ENCODE measurements at regions not wholly inside any gene's neighbourhood (a gene's known extent, or its start where the extent isn't known, plus 50 kb on each side); places are given as distances from the start of the nearest gene placed in this dataset.

DNA sequence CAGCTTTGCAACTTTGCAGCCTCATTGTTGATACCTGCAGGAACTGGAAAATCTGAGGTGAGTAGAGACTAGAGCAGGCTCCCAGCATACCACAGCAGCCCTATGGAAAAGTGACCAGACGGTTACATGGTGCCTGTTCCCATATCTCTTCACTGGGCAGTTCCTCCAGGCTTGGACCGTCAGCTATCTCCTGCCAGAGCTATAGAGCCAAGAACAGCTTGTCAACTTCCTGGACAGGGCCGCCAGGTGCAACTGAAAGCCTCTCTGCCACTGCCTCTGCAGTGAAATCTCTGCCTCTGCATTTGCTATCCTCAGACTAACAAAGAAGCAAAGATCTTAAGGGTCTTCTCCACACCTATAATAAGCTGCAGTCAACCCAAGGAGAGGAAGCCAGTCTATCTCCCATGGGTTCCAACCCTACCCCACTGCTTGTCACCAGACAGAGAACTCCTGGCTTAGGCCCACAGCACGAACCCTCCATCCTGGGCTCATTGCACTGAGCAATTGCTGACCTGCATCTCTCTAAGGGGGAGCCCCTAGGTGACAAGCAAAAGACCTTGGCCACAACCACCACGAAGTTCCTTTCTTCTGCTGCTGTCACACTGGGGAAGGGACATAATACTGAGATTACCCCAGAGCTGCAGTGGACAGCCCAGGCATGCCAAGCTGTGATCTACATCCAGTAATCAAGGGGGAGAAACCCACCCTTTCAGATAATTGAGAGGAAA, 60.1 kb upstream of the KHDRBS2 start:
- TF ChIP-seq CTCF (conservative IDR thresholded peaks at IDR 0.05; ENCODE audit: low read depth, low read length) (no peak), EZH2 (IDR thresholded peaks at IDR 0.05; ENCODE audit: low read length, unreplicated experiment) (no peak), EZH2phosphoT487 (IDR thresholded peaks at IDR 0.05; ENCODE audit: borderline replicate concordance, low read length) (no peak)
